SK-N-MC (cell line): ENCODE measurements at regions not wholly inside any gene's neighbourhood (a gene's known extent, or its start where the extent isn't known, plus 50 kb on each side); places are given as distances from the start of the nearest gene placed in this dataset.

Experiments
- EZH2 ChIP-seq: fragments of 200-600 bp; sonication (generic); IDR thresholded peaks from one replicate; pipeline ENCODE4 v1.6.1; 2017; ENCODE audit warnings: antibody characterized with exemption
- POLR2AphosphoS5 ChIP-seq: IDR thresholded peaks from 2 replicates; pipeline ENCODE4 v1.6.1; 2012; ENCODE audit warnings: mild to moderate bottlenecking, low read depth, low read length, borderline replicate concordance

DNA sequence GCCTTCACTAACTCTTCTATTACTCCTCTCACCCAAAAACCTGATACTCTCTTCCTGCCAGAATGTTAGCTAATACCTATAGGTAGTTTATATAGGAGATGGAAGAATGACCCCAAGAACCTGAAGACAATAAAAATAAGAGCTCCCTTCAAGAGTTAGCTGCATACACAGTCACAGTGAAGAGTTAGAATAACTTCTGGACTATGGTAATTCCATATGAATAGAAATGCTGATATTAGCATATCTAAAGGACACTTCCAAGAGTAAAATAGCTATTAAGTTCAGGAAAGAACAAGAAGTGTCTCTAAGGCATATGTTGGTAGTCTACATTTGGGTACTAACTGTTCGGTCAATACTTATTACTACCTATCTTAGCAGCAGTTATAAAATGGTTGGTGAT is 134.2 kb downstream of the VGLL3 start:
- TF ChIP-seq POLR2AphosphoS5 = no peak
- TF ChIP-seq EZH2 = no peak
